ENCODE measurements at regions not wholly inside any gene's neighbourhood (a gene's known extent, or its start where the extent isn't known, plus 50 kb on each side); places are given as distances from the start of the nearest gene placed in this dataset.

DNA sequence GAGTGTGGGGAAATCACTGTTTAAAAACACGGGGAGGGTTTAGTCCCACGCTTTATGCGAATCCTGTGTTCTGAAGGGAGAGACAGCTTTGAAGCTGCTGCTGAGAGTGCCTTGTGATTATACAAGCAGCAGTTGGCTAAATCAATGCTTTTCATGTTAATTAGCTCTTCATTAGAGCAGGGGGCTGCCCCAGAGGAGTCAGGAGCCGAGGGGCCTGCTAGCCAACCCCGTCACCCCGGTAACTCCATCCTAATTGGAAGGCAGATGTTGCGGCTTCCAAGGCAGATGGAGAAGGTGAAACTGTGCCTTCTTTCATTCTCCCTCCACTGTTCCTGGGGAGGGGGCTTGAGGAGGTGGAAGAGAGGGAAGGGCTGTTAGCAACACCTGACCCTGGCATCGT lies 92.4 kb upstream of the ANKRD34C start:
- H3K4me1 ChIP-seq (ENCODE audit: insufficient read depth, low read length), result no peaks in the 10 kb centered on the region
- no peak overlapping the region for H3K27ac ChIP-seq (ENCODE audit: extremely low read length, insufficient read depth, low read length)
- FAIRE-seq (no peak), ATAC-seq (no peak), DNase-seq (ENCODE audit: low spot score) (no peak)
- H3K27me3 ChIP-seq (ENCODE audit: control insufficient read depth in 1 of 2, insufficient read depth in 2 of 2, low read length in 2 of 2), result peaks cover 4 to 47% of the 10 kb centered on the region in 2 experiments; a peak in 3 of 5 replicates
- no peaks in the 10 kb centered on the region for H4K20me1 ChIP-seq (ENCODE audit: insufficient read depth, low read length)
- CTCF ChIA-PET (ENCODE audit: low intra/inter-chr PET ratio, low total read pairs), result no interaction called here
- TF ChIP-seq EP300 (IDR thresholded peaks at IDR 0.05; ENCODE audit: low read depth in 2 of 2, low read length in 2 of 2), result no peak
- TF ChIP-seq EP300 (CRISPR knock-in tag; IDR thresholded peaks at IDR 0.05; ENCODE audit: borderline replicate concordance), result no peak
- TF ChIP-seq GABPB1 (CRISPR knock-in tag; IDR thresholded peaks at IDR 0.05), result no peak
- no peak for TF ChIP-seq ZNF501 (CRISPR knock-in tag; IDR thresholded peaks at IDR 0.05)
- TF ChIP-seq, protein P1, sequence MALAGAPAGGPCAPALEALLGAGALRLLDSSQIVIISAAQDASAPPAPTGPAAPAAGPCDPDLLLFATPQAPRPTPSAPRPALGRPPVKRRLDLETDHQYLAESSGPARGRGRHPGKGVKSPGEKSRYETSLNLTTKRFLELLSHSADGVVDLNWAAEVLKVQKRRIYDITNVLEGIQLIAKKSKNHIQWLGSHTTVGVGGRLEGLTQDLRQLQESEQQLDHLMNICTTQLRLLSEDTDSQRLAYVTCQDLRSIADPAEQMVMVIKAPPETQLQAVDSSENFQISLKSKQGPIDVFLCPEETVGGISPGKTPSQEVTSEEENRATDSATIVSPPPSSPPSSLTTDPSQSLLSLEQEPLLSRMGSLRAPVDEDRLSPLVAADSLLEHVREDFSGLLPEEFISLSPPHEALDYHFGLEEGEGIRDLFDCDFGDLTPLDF (CRISPR knock-in tag; IDR thresholded peaks at IDR 0.05), result no peak
- TF ChIP-seq SP140L (CRISPR knock-in tag; IDR thresholded peaks at IDR 0.05; ENCODE audit: borderline replicate concordance), result no peak
- no peak for TF ChIP-seq KLF13 (CRISPR knock-in tag; IDR thresholded peaks at IDR 0.05)
- POLR2A ChIA-PET, result no interaction called here
- intact Hi-C loops (cut with micrococcal nuclease; ENCODE audit: unreplicated experiment) (no loop called here), in situ Hi-C loops (cut with HindIII; ENCODE audit: extremely low pct_ligation_motif_present, low pct_unique_long_range_greater_than_20kb) (no loop called here)
- no peak overlapping the region for H3K4me2 ChIP-seq (ENCODE audit: low read depth, low read length)
- WGBS (ENCODE audit: low lambda C conversion rate), result 14% methylated on average over 5 of the region's 8 CpGs
- H3K9me3 ChIP-seq (ENCODE audit: low read length), result no peaks in the 10 kb centered on the region
- H2AFZ ChIP-seq (ENCODE audit: low read length), result no peak overlapping the region
- H3K4me3 ChIP-seq (replicated peaks in 1 of 3; ENCODE audit: insufficient read depth in 1 of 3, low read depth in 2 of 3, low read length in 3 of 3), result no peak overlapping the region
- no TSS peak for BruUV-seq (replicated peaks)
- no peaks in the 10 kb centered on the region for H3K79me2 ChIP-seq (ENCODE audit: insufficient read depth, low read length)
- no peaks in the 10 kb centered on the region for H3K36me3 ChIP-seq (replicated peaks in 1 of 2; ENCODE audit: control insufficient read depth in 1 of 2, insufficient read depth in 2 of 2, low read length in 2 of 2)
- no peak overlapping the region for H3K9ac ChIP-seq (ENCODE audit: insufficient read depth, low read depth, low read length)

DNA sequence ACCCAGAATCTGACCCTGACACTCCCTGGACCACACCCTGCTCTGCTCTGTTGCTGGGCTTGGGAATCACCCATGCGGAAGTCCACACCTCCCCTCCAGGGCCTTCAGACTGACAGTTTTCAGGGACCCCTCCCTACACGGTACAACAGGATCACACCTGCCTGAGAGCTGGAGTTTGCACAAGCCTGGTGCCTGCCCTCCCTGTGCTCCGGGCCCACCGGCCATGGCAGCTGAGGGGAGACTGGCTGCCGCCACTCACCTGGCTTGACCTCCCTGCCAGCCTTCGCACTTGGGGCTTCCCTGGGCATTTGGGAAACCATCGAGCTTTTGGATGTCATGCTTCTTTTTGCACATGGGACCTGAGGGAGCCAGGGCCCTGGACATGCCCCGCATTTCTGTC lies 95.9 kb upstream of the ANKRD34C start:
- no peak overlapping the region for H2AFZ ChIP-seq (ENCODE audit: low read length)
- no peaks in the 10 kb centered on the region for H4K20me1 ChIP-seq (ENCODE audit: insufficient read depth, low read length)
- intact Hi-C loops (cut with micrococcal nuclease; ENCODE audit: unreplicated experiment) (no loop called here), in situ Hi-C loops (cut with HindIII; ENCODE audit: extremely low pct_ligation_motif_present, low pct_unique_long_range_greater_than_20kb) (no loop called here)
- no peaks in the 10 kb centered on the region for H3K36me3 ChIP-seq (replicated peaks in 1 of 2; ENCODE audit: control insufficient read depth in 1 of 2, insufficient read depth in 2 of 2, low read length in 2 of 2)
- POLR2A ChIA-PET, result interaction anchor here (1.0 kb wide), 1 partner anchor 158 kb away, joined by 3 read pairs; no protein-coding TSS in a partner anchor
- no TSS peak for BruUV-seq (replicated peaks)
- H3K9me3 ChIP-seq (ENCODE audit: low read length), result no peaks in the 10 kb centered on the region
- FAIRE-seq, result no peak
- no peak overlapping the region for H3K4me2 ChIP-seq (ENCODE audit: low read depth, low read length)
- CTCF ChIA-PET (ENCODE audit: low intra/inter-chr PET ratio, low total read pairs), result interaction anchor here (3.2 kb wide), 1 partner anchor 159 kb away, joined by 56 read pairs; no protein-coding TSS in a partner anchor
- H3K4me3 ChIP-seq (replicated peaks in 1 of 3; ENCODE audit: insufficient read depth in 1 of 3, low read depth in 2 of 3, low read length in 3 of 3), result no peak overlapping the region
- WGBS (ENCODE audit: low lambda C conversion rate), result 45% methylated on average over 2 of the region's 8 CpGs
- H3K9ac ChIP-seq (ENCODE audit: insufficient read depth, low read depth, low read length), result no peak overlapping the region
- peaks cover 1 to 30% of the 10 kb centered on the region in 2 experiments; a peak in 3 of 5 replicates for H3K27me3 ChIP-seq (ENCODE audit: control insufficient read depth in 1 of 2, insufficient read depth in 2 of 2, low read length in 2 of 2)
- no peak for DNase-seq (ENCODE audit: low spot score)
- H3K4me1 ChIP-seq (ENCODE audit: insufficient read depth, low read length), result no peaks in the 10 kb centered on the region
- ATAC-seq, result no peak
- H3K27ac ChIP-seq (ENCODE audit: extremely low read length, insufficient read depth, low read length), result no peak overlapping the region
- H3K79me2 ChIP-seq (ENCODE audit: insufficient read depth, low read length), result no peaks in the 10 kb centered on the region
- TF ChIP-seq, protein P2, sequence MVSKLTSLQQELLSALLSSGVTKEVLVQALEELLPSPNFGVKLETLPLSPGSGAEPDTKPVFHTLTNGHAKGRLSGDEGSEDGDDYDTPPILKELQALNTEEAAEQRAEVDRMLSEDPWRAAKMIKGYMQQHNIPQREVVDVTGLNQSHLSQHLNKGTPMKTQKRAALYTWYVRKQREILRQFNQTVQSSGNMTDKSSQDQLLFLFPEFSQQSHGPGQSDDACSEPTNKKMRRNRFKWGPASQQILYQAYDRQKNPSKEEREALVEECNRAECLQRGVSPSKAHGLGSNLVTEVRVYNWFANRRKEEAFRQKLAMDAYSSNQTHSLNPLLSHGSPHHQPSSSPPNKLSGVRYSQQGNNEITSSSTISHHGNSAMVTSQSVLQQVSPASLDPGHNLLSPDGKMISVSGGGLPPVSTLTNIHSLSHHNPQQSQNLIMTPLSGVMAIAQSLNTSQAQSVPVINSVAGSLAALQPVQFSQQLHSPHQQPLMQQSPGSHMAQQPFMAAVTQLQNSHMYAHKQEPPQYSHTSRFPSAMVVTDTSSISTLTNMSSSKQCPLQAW (CRISPR knock-in tag; IDR thresholded peaks at IDR 0.05), result no peak
- TF ChIP-seq, protein P3, sequence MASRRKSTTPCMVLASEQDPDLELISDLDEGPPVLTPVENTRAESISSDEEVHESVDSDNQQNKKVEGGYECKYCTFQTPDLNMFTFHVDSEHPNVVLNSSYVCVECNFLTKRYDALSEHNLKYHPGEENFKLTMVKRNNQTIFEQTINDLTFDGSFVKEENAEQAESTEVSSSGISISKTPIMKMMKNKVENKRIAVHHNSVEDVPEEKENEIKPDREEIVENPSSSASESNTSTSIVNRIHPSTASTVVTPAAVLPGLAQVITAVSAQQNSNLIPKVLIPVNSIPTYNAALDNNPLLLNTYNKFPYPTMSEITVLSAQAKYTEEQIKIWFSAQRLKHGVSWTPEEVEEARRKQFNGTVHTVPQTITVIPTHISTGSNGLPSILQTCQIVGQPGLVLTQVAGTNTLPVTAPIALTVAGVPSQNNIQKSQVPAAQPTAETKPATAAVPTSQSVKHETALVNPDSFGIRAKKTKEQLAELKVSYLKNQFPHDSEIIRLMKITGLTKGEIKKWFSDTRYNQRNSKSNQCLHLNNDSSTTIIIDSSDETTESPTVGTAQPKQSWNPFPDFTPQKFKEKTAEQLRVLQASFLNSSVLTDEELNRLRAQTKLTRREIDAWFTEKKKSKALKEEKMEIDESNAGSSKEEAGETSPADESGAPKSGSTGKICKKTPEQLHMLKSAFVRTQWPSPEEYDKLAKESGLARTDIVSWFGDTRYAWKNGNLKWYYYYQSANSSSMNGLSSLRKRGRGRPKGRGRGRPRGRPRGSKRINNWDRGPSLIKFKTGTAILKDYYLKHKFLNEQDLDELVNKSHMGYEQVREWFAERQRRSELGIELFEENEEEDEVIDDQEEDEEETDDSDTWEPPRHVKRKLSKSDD (CRISPR knock-in tag; IDR thresholded peaks at IDR 0.05; ENCODE audit: low read depth), result no peak
- TF ChIP-seq, protein P4, sequence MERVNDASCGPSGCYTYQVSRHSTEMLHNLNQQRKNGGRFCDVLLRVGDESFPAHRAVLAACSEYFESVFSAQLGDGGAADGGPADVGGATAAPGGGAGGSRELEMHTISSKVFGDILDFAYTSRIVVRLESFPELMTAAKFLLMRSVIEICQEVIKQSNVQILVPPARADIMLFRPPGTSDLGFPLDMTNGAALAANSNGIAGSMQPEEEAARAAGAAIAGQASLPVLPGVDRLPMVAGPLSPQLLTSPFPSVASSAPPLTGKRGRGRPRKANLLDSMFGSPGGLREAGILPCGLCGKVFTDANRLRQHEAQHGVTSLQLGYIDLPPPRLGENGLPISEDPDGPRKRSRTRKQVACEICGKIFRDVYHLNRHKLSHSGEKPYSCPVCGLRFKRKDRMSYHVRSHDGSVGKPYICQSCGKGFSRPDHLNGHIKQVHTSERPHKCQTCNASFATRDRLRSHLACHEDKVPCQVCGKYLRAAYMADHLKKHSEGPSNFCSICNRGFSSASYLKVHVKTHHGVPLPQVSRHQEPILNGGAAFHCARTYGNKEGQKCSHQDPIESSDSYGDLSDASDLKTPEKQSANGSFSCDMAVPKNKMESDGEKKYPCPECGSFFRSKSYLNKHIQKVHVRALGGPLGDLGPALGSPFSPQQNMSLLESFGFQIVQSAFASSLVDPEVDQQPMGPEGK (CRISPR knock-in tag; IDR thresholded peaks at IDR 0.05), result no peak
- TF ChIP-seq ZNF709 (CRISPR knock-in tag; IDR thresholded peaks at IDR 0.05), result no peak
- no peak for TF ChIP-seq ZNF282 (IDR thresholded peaks at IDR 0.05; ENCODE audit: partially characterized antibody)

Measured in HepG2 (cell line).